ENCODE measurements at regions not wholly inside any gene's neighbourhood (a gene's known extent, or its start where the extent isn't known, plus 50 kb on each side); places are given as distances from the start of the nearest gene placed in this dataset.
"Not testable (repeated sequence)": the region's sequence is repeated elsewhere in the genome, so short reads cannot be mapped to it uniquely, and the experiment has no call there.

GRCh38 chr10:23585666-23586065 lies 146.8 kb downstream of the OTUD1 start:
- intact Hi-C loops (cut with micrococcal nuclease), result no loop called here
- no peak overlapping the region for H3K4me2 ChIP-seq (ENCODE audit: low read length)
- no peaks in the 10 kb centered on the region for H3K9me2 ChIP-seq (ENCODE audit: insufficient read depth)
- ChIA-PET CTCF (no interaction called here), RAD21 (ENCODE audit: low non-redundant PET in 1 of 2, low total read pairs in 2 of 2, uncharacterized antibody in 2 of 2, unreplicated experiment in 2 of 2) (no interaction called here), POLR2A (no interaction called here)
- no TSS peak for BruUV-seq (replicated peaks)
- no peak overlapping the region for H3K9ac ChIP-seq (ENCODE audit: low read length)
- no peaks in the 10 kb centered on the region; the same call in 1 of the 2 replicates for H3K27me3 ChIP-seq (ENCODE audit: insufficient read depth, low read length)
- ATAC-seq, result no peak
- DNase-seq (ENCODE audit: low read depth, low spot score), result no peak
- no peaks in the 10 kb centered on the region for H4K20me1 ChIP-seq (ENCODE audit: insufficient read depth)
- no peaks in the 10 kb centered on the region for H3K79me2 ChIP-seq (ENCODE audit: insufficient read depth, low read length)
- no peak for TF ChIP-seq EZH2 (IDR thresholded peaks at IDR 0.05)
- no peak for TF ChIP-seq EZH2phosphoT487 (IDR thresholded peaks at IDR 0.05; ENCODE audit: borderline replicate concordance)
- no peaks in the 10 kb centered on the region for H3K9me3 ChIP-seq (ENCODE audit: control insufficient read depth in 1 of 2, insufficient read depth in 1 of 2, low read depth in 1 of 2, low read length in 2 of 2)
- H3K27ac ChIP-seq (ENCODE audit: low read depth, low read length), result no peak overlapping the region
- H3K4me3 ChIP-seq (replicated peaks in 1 of 2; ENCODE audit: low read depth in 1 of 2, low read length in 2 of 2), result no peak overlapping the region
- no peaks in the 10 kb centered on the region for H3K36me3 ChIP-seq (ENCODE audit: control insufficient read depth in 1 of 2, insufficient read depth in 2 of 2, low read length in 2 of 2)
- no peak overlapping the region for H2AFZ ChIP-seq (ENCODE audit: low read depth, low read length, poor library complexity, severe bottlenecking)
- H3K4me1 ChIP-seq (ENCODE audit: control insufficient read depth in 1 of 2, insufficient read depth in 2 of 2, low read length in 2 of 2), result no peaks in the 10 kb centered on the region

GRCh38 chr10:23595278-23595677 lies 156.4 kb downstream of the OTUD1 start:
- H3K36me3 ChIP-seq (ENCODE audit: control insufficient read depth in 1 of 2, insufficient read depth in 2 of 2, low read length in 2 of 2); H3K4me1 ChIP-seq (ENCODE audit: control insufficient read depth in 1 of 2, insufficient read depth in 2 of 2, low read length in 2 of 2); POLR2A ChIA-PET; H3K4me3 ChIP-seq (replicated peaks in 1 of 2; ENCODE audit: low read depth in 1 of 2, low read length in 2 of 2); BruUV-seq (replicated peaks); RAD21 ChIA-PET (ENCODE audit: low non-redundant PET in 1 of 2, low total read pairs in 2 of 2, uncharacterized antibody in 2 of 2, unreplicated experiment in 2 of 2); DNase-seq (ENCODE audit: low read depth, low spot score); H3K4me2 ChIP-seq (ENCODE audit: low read length); H3K27me3 ChIP-seq (ENCODE audit: insufficient read depth, low read length); ATAC-seq; H3K9ac ChIP-seq (ENCODE audit: low read length); H4K20me1 ChIP-seq (ENCODE audit: insufficient read depth); H3K9me3 ChIP-seq (ENCODE audit: control insufficient read depth in 1 of 2, insufficient read depth in 1 of 2, low read depth in 1 of 2, low read length in 2 of 2); H3K79me2 ChIP-seq (ENCODE audit: insufficient read depth, low read length); H2AFZ ChIP-seq (ENCODE audit: low read depth, low read length, poor library complexity, severe bottlenecking); intact Hi-C loops (cut with micrococcal nuclease); H3K27ac ChIP-seq (ENCODE audit: low read depth, low read length); H3K9me2 ChIP-seq (ENCODE audit: insufficient read depth); CTCF ChIA-PET: not testable (repeated sequence)

- TF ChIP-seq REST (IDR thresholded peaks at IDR 0.05; ENCODE audit: low read depth), result no peak
- no peak for TF ChIP-seq EZH2phosphoT487 (IDR thresholded peaks at IDR 0.05; ENCODE audit: borderline replicate concordance)
- no peak for TF ChIP-seq ZNF274 (IDR thresholded peaks at IDR 0.05; ENCODE audit: low read depth, low read length)
- no peak for TF ChIP-seq RAD21 (IDR thresholded peaks at IDR 0.05; ENCODE audit: low read depth)
- TF ChIP-seq EZH2 (IDR thresholded peaks at IDR 0.05), result no peak
- no peak for TF ChIP-seq TCF7L2 (IDR thresholded peaks at IDR 0.05; ENCODE audit: borderline replicate concordance, extremely low read depth, insufficient read depth, insufficient read length)
- no peak for TF ChIP-seq ATF3 (IDR thresholded peaks at IDR 0.05)
- TF ChIP-seq SRF (IDR thresholded peaks at IDR 0.05; ENCODE audit: low read depth), result no peak
- ATAC-seq (no peak), DNase-seq (ENCODE audit: low read depth, low spot score) (no peak)
- H4K20me1 ChIP-seq (ENCODE audit: insufficient read depth), result no peaks in the 10 kb centered on the region
- RAD21 ChIA-PET (ENCODE audit: low non-redundant PET in 1 of 2, low total read pairs in 2 of 2, uncharacterized antibody in 2 of 2, unreplicated experiment in 2 of 2), result no interaction called here
- no peak overlapping the region for H2AFZ ChIP-seq (ENCODE audit: low read depth, low read length, poor library complexity, severe bottlenecking)
- no peak overlapping the region for H3K4me2 ChIP-seq (ENCODE audit: low read length)
- BruUV-seq (replicated peaks), result no TSS peak
- POLR2A ChIA-PET, result no interaction called here
- H3K27ac ChIP-seq (ENCODE audit: low read depth, low read length), result no peak overlapping the region
- peaks cover 19% of the 10 kb centered on the region for H3K27me3 ChIP-seq (ENCODE audit: insufficient read depth, low read length)
- no peaks in the 10 kb centered on the region for H3K4me1 ChIP-seq (ENCODE audit: control insufficient read depth in 1 of 2, insufficient read depth in 2 of 2, low read length in 2 of 2)
- intact Hi-C loops (cut with micrococcal nuclease), result no loop called here
- H3K9me3 ChIP-seq (ENCODE audit: control insufficient read depth in 1 of 2, insufficient read depth in 1 of 2, low read depth in 1 of 2, low read length in 2 of 2), result no peaks in the 10 kb centered on the region
- H3K4me3 ChIP-seq (replicated peaks in 1 of 2; ENCODE audit: low read depth in 1 of 2, low read length in 2 of 2), result no peak overlapping the region
- CTCF ChIA-PET, result no interaction called here
- H3K36me3 ChIP-seq (ENCODE audit: control insufficient read depth in 1 of 2, insufficient read depth in 2 of 2, low read length in 2 of 2), result no peaks in the 10 kb centered on the region
- H3K79me2 ChIP-seq (ENCODE audit: insufficient read depth, low read length), result no peaks in the 10 kb centered on the region
- H3K9me2 ChIP-seq (ENCODE audit: insufficient read depth), result no peaks in the 10 kb centered on the region
- H3K9ac ChIP-seq (ENCODE audit: low read length), result no peak overlapping the region
Measured at GRCh38 chr10:23604613-23605012, 165.7 kb downstream of the OTUD1 start.
